Lung (tissue), 11 donors: ENCODE measurements at regions not wholly inside any gene's neighbourhood (a gene's known extent, or its start where the extent isn't known, plus 50 kb on each side); places are given as distances from the start of the nearest gene placed in this dataset.
"Not testable (repeated sequence)": the region's sequence is repeated elsewhere in the genome, so short reads cannot be mapped to it uniquely, and the experiment has no call there.

Experiments
- ATAC-seq: fragments of 200-7000 bp; cut with Tn5 transposase; one replicate; pipeline ENCODE4 v1.9.1; 2020; ENCODE audit warnings: moderate number of reproducible peaks; ENCODE audit not compliant: insufficient read depth, low FRiP score
- DNase-seq, 3 donors: peaks; one replicate each; pipeline ENCODE4 v3.0.0-alpha.2; 2013 to 2017
- H3K27ac ChIP-seq, 2 donors: one replicate each; pipeline ENCODE4 v1.5.1; 2013; ENCODE audit warnings: mild to moderate bottlenecking in 2 of 2, moderate library complexity in 2 of 2, control low read depth in 1 of 2, inconsistent platforms in 1 of 2, low read depth in 1 of 2, low read length in 1 of 2
- H3K27me3 ChIP-seq, 3 donors: one replicate each; pipeline ENCODE4 v1.5.1; 2013; ENCODE audit warnings: low read length in 2 of 3; ENCODE audit not compliant: control insufficient read depth in 3 of 3, insufficient read depth in 3 of 3
- H3K36me3 ChIP-seq, 4 donors: one replicate each; pipeline ENCODE4 v1.5.1; 2013; ENCODE audit warnings: low read length in 4 of 4, mild to moderate bottlenecking in 1 of 4, moderate library complexity in 1 of 4; ENCODE audit not compliant: control insufficient read depth in 4 of 4, insufficient read depth in 4 of 4
- H3K4me1 ChIP-seq, 5 donors: one replicate each; pipeline ENCODE4 v1.5.1; 2013; ENCODE audit warnings: low read length in 5 of 5, mild to moderate bottlenecking in 2 of 5, moderate library complexity in 1 of 5; ENCODE audit not compliant: control insufficient read depth in 5 of 5, insufficient read depth in 5 of 5
- H3K4me3 ChIP-seq: one replicate; pipeline ENCODE4 v1.5.1; 2013; ENCODE audit warnings: mild to moderate bottlenecking, control low read depth, moderate library complexity
- H3K9ac ChIP-seq, 2 donors: one replicate each; pipeline ENCODE4 v1.5.1; 2013; ENCODE audit warnings: low read length in 2 of 2, control low read depth in 1 of 2; ENCODE audit not compliant: insufficient read depth in 1 of 2
- H3K9me3 ChIP-seq, 4 donors: one replicate each; pipeline ENCODE4 v1.5.1; 2013; ENCODE audit warnings: low read length in 3 of 4, mild to moderate bottlenecking in 1 of 4, moderate library complexity in 1 of 4; ENCODE audit not compliant: control insufficient read depth in 4 of 4, insufficient read depth in 3 of 4
- CTCF ChIP-seq: IDR thresholded peaks from 2 replicates; pipeline ENCODE4 v1.5.1; 2012; ENCODE audit warnings: mild to moderate bottlenecking; ENCODE audit errors: control extremely low read depth, extremely low read depth
- WGBS, 2 donors: extraction: QIAGEN DNeasy Blood & Tissue Kit; methylation state at CpG; one replicate each; pipeline ENCODE4 v1.1.7; 2013; 5-methylcytosine and 5-hydroxymethylcytosine counted together
- donor health status: control.
- donor health status: control.
- donor health status: Bipolar disorder and iron deficiency.
- donor health status: healthy.
- donor health status: DM: yes; HTN: yes; CAD: no.

- H3K36me3 ChIP-seq, result no peaks in the 10 kb centered on the region
- peaks cover 0 to 24% (median 8%) of the 10 kb centered on the region in 5 donors for H3K4me1 ChIP-seq
- no peak overlapping the region for H3K27ac ChIP-seq
- no peaks in the 10 kb centered on the region for H3K27me3 ChIP-seq
- no peak for DNase-seq
- TF ChIP-seq CTCF, result no peak
- no peak for ATAC-seq
- no peak overlapping the region for H3K4me3 ChIP-seq
- peaks cover 0 to 4% (median 0%) of the 10 kb centered on the region in 4 donors for H3K9me3 ChIP-seq
- 64 to 69% methylated on average over 1 of the region's 1 CpG for WGBS, 2 donors
- H3K9ac ChIP-seq, result no peak overlapping the region
Measured at GRCh38 chr2:147002256-147002655, 842.6 kb upstream of the ACVR2A start.

DNA sequence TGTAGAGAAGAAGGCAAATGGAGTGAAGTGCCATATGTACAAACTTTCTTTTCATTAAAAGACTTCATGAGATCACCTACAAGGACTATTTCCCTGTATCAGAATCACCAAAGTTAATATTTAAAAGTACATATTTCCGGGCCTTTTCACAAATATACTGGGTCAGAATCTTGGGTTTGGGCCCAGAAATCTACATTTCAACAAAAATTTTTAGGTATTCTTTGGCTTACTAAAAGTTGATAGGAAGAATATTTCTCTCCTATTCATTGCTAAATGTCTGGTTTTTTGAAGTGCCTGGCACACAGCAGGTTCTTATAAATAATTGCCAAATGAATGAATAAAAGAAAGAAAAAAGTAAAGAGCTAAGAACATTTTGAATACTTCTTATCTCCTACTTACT lies 843.8 kb upstream of the ACVR2A start:
- Histone ChIP-seq H3K36me3 (no peaks in the 10 kb centered on the region), H3K9ac (no peak overlapping the region), H3K27me3 (no peaks in the 10 kb centered on the region), H3K9me3 (peaks cover 0 to 4% (median 0%) of the 10 kb centered on the region in 4 donors), H3K4me3 (no peak overlapping the region), H3K4me1 (peaks cover 0 to 17% (median 4%) of the 10 kb centered on the region in 5 donors), H3K27ac (no peak overlapping the region)
- DNase-seq, result peak in 2 of 3 donors; percentile 56 to 62
- 52 to 78% methylated on average over 1 of the region's 1 CpG for WGBS, 2 donors
- no peak for ATAC-seq
- TF ChIP-seq CTCF, result no peak

- H3K27ac ChIP-seq, H3K4me3 ChIP-seq, H3K9me3 ChIP-seq, H3K36me3 ChIP-seq, DNase-seq, ATAC-seq, H3K27me3 ChIP-seq, H3K9ac ChIP-seq: not testable (repeated sequence)
- H3K4me1 ChIP-seq, result peaks cover 0 to 15% (median 4%) of the 10 kb centered on the region in 5 donors
- WGBS, 2 donors, result 52 to 69% methylated on average over 2 of the region's 2 CpGs
Measured at GRCh38 chr2:147000151-147000550, 844.7 kb upstream of the ACVR2A start.

GRCh38 chr2:146997945-146998344 lies 846.9 kb upstream of the ACVR2A start:
- H3K36me3 ChIP-seq, result no peaks in the 10 kb centered on the region
- no peaks in the 10 kb centered on the region for H3K27me3 ChIP-seq
- peaks cover 0 to 19% (median 0%) of the 10 kb centered on the region in 5 donors for H3K4me1 ChIP-seq
- 66 to 67% methylated on average over 2 of the region's 2 CpGs for WGBS, 2 donors
- no peak overlapping the region for H3K9ac ChIP-seq
- no peak for TF ChIP-seq CTCF
- no peak for ATAC-seq
- no peak for DNase-seq
- no peaks in the 10 kb centered on the region for H3K9me3 ChIP-seq
- H3K4me3 ChIP-seq, result no peak overlapping the region
- H3K27ac ChIP-seq, result no peak overlapping the region
